CD4-positive, alpha-beta T cell (primary cell): ENCODE measurements at regions not wholly inside any gene's neighbourhood (a gene's known extent, or its start where the extent isn't known, plus 50 kb on each side); places are given as distances from the start of the nearest gene placed in this dataset.

Experiments
- ATAC-seq: fragments of 200-7000 bp; cut with Tn5 transposase; one replicate; pipeline ENCODE4 v1.10.0; 2022; ENCODE audit warnings: mild to moderate bottlenecking; ENCODE audit not compliant: poor library complexity
- CTCF ChIA-PET: fragments of 350-600 bp; sonication (Branson Sonifier 250); formaldehyde crosslinking; loops from one replicate; lab custom pipeline; 2021; ENCODE audit warnings: antibody characterized with exemption, inconsistent platforms; lab: Charles Lee
- POLR2A ChIA-PET: fragments of 350-600 bp; sonication (Branson Sonifier 250); formaldehyde crosslinking; loops from one replicate; lab custom pipeline; 2021; ENCODE audit warnings: antibody characterized with exemption, inconsistent platforms; lab: Charles Lee
- DNase-seq, 14 experiments: peaks; one replicate each; pipeline ENCODE4 v3.0.0-alpha.2; 2013 to 2020; ENCODE audit warnings: mixed read lengths in 2 of 14
- H3K27ac ChIP-seq, 2 donors: one replicate each; pipeline versions ENCODE4 v1.5.1 to v1.7.0; 2013; ENCODE audit warnings: low read length in 2 of 2, low read depth in 1 of 2, mild to moderate bottlenecking in 1 of 2
- H3K27me3 ChIP-seq, 2 experiments: 1 replicate in 1 of 2; 2 replicates in 1 of 2; pipeline versions ENCODE4 v1.6.1 to v1.7.0; 2013; ENCODE audit warnings: low read length in 2 of 2, control low read depth in 1 of 2, mild to moderate bottlenecking in 1 of 2, moderate library complexity in 1 of 2; ENCODE audit not compliant: insufficient read depth in 2 of 2, control insufficient read depth in 1 of 2
- H3K36me3 ChIP-seq: one replicate; pipeline ENCODE4 v1.6.1; 2013; ENCODE audit warnings: low read length, control low read depth; ENCODE audit not compliant: insufficient read depth
- H3K4me1 ChIP-seq: one replicate; pipeline ENCODE4 v1.6.1; 2013; ENCODE audit warnings: low read length, control low read depth; ENCODE audit not compliant: insufficient read depth
- H3K4me3 ChIP-seq: one replicate; pipeline ENCODE4 v1.5.1; 2013; ENCODE audit warnings: mild to moderate bottlenecking, low read length, moderate library complexity
- H3K9me3 ChIP-seq, 2 experiments: 1 replicate in 1 of 2; 2 replicates in 1 of 2; pipeline versions ENCODE4 v1.6.1 to v1.7.0; 2013; ENCODE audit warnings: low read length in 2 of 2, mild to moderate bottlenecking in 2 of 2, control low read depth in 1 of 2, moderate library complexity in 1 of 2; ENCODE audit not compliant: control insufficient read depth in 1 of 2, insufficient read depth in 1 of 2
- H3K27ac Mint-ChIP-seq: one replicate; pipeline ENCODE4 v1.8.0; 2020; ENCODE audit warnings: mixed read lengths
- H3K27me3 Mint-ChIP-seq: one replicate; pipeline ENCODE4 v1.8.0; 2021; ENCODE audit warnings: mixed read lengths
- H3K36me3 Mint-ChIP-seq: one replicate; pipeline ENCODE4 v1.8.0; 2021; ENCODE audit warnings: low read depth, mixed read lengths
- H3K4me1 Mint-ChIP-seq: one replicate; pipeline ENCODE4 v1.8.0; 2021; ENCODE audit warnings: low read depth, mixed read lengths
- H3K4me3 Mint-ChIP-seq: one replicate; pipeline ENCODE4 v1.8.0; 2020; ENCODE audit warnings: mild to moderate bottlenecking, mixed read lengths
- H3K9me3 Mint-ChIP-seq: one replicate; pipeline ENCODE4 v1.8.0; 2020; ENCODE audit warnings: mixed read lengths
- intact Hi-C, 2 experiments: fragments of 100-400 bp; cut with DNase I in 1 of 2; cut with micrococcal nuclease in 1 of 2; formaldehyde crosslinking; loops; one replicate each; pipeline versions ENCODE4 v1.15.1 to v1.9.0; 2023 to 2025; cut with DNase I, micrococcal nuclease
- TF ChIP-seq, protein P1 (sequence below): fragments of 200-600 bp; IDR thresholded peaks from one replicate; pipeline ENCODE4 v1.8.0; 2022; ENCODE audit warnings: antibody characterized with exemption, mild to moderate bottlenecking

DNA sequence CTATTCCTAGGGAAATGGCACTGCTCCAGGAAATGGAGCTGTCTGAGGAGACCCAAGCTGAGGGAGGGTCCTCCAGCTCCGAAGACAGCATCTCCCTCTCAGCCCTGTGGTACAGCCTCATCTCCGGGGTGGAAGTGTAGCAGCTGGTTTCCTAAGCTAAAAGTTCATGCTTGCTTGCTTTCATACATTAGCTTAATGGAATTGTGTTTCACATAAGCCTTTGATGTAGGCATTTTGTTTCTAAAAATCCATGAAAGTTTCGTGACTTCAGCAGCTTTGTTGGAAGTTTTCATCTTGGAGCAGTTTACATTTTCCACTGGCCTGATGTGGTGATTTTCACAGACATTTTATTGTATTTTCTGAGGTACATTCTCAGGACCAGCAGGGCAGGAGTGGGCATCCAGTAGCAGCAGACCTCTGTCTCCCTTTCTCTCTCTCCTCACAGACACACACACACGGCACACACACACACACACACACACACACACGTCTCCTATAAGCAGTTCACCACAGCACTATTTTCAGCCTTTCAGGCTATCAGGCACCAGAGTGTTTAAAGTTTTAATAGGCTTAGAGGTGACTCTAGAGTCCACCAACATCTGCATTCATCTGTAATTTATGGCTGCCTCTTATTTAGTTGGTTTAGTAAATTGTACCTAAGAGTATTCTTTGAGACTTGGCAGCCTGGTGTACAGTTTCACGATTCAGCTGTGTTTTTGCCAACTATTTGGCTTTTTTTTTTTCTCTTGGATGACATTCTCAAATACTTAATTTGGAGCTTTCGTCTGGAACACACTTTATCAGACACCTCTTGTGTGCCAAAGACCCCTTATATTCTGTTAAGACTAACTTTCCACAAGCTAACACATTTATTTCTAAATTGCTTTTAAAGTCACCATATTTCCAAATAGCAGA is 225.8 kb upstream of the SFRP2 start:
- ATAC-seq (no peak), DNase-seq (no peak)
- intact Hi-C loops, result loop anchor here in 1 of 2 experiments (5.0 kb wide), 1 partner anchor 227 kb away; the partner anchor contains the start of gene SFRP2
- H3K9me3 Mint-ChIP-seq, result no peaks in the 10 kb centered on the region
- Histone ChIP-seq H3K4me3 (no peak overlapping the region), H3K36me3 (no peaks in the 10 kb centered on the region), H3K9me3 (peaks cover 0 to 9% of the 10 kb centered on the region in 2 experiments), H3K27me3 (no peaks in the 10 kb centered on the region), H3K4me1 (no peaks in the 10 kb centered on the region), H3K27ac (no peak overlapping the region)
- no peak overlapping the region for H3K27ac Mint-ChIP-seq
- no peak overlapping the region for H3K4me3 Mint-ChIP-seq
- no peaks in the 10 kb centered on the region for H3K4me1 Mint-ChIP-seq
- CTCF ChIA-PET, result no interaction called here
- peaks cover 7% of the 10 kb centered on the region for H3K27me3 Mint-ChIP-seq
- POLR2A ChIA-PET, result no interaction called here
- no peaks in the 10 kb centered on the region for H3K36me3 Mint-ChIP-seq
- TF ChIP-seq, protein P1, sequence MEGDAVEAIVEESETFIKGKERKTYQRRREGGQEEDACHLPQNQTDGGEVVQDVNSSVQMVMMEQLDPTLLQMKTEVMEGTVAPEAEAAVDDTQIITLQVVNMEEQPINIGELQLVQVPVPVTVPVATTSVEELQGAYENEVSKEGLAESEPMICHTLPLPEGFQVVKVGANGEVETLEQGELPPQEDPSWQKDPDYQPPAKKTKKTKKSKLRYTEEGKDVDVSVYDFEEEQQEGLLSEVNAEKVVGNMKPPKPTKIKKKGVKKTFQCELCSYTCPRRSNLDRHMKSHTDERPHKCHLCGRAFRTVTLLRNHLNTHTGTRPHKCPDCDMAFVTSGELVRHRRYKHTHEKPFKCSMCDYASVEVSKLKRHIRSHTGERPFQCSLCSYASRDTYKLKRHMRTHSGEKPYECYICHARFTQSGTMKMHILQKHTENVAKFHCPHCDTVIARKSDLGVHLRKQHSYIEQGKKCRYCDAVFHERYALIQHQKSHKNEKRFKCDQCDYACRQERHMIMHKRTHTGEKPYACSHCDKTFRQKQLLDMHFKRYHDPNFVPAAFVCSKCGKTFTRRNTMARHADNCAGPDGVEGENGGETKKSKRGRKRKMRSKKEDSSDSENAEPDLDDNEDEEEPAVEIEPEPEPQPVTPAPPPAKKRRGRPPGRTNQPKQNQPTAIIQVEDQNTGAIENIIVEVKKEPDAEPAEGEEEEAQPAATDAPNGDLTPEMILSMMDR, result no peak

DNA sequence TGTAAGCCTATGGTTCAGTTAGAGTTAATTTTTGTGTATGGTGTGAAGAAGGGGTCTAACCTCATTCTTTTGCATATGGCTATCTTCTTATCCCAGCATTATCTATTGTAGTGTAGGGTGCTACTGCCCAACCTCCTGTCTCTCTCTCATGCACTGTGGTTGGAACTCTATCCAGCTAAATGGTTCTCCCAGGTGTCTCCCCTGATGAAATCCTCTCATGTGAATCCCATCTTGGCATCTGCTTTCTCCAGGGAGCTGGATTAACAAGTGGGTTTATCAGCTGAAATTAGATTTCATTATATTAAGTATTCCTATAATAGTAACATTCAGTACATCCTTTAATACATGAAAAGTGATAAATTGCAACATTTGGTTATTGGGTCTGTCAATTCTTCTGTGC is 224.7 kb upstream of the SFRP2 start:
- no peaks in the 10 kb centered on the region for H3K4me1 ChIP-seq
- no peaks in the 10 kb centered on the region for H3K4me1 Mint-ChIP-seq
- intact Hi-C loops, result no loop called here

DNA sequence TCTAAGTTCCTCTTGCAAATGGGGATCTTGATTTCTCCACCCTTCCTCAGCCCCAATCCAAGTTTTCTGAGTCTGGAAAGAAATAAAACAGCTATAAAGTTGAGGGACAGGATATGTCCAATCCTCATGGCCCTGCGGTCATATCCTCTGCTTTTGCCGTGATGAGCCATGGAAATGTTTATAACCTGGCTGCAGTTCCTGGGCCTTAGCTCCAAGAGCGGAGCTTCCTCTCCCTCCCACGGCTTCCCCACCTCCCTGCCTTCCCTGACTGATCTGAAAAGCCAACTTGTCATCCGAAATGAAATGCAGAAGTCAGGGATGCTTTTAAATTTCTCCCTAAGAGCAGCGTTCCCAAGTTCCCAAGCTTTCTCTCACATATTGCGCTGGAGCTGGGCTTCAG is 221.5 kb upstream of the SFRP2 start:
- CTCF ChIA-PET, result no interaction called here
- Mint-ChIP-seq H3K9me3 (no peaks in the 10 kb centered on the region), H3K4me1 (no peaks in the 10 kb centered on the region), H3K27ac (no peak overlapping the region), H3K27me3 (no peaks in the 10 kb centered on the region), H3K4me3 (no peak overlapping the region), H3K36me3 (no peaks in the 10 kb centered on the region)
- POLR2A ChIA-PET, result no interaction called here
- H3K4me3 ChIP-seq, result no peak overlapping the region
- H3K4me1 ChIP-seq, result no peaks in the 10 kb centered on the region
- intact Hi-C loops, result no loop called here
- DNase-seq (no peak), ATAC-seq (no peak)
- peaks cover 0 to 9% of the 10 kb centered on the region in 2 experiments for H3K9me3 ChIP-seq
- H3K27ac ChIP-seq, result no peak overlapping the region
- TF ChIP-seq, protein P1, result no peak
- no peaks in the 10 kb centered on the region for H3K27me3 ChIP-seq
- H3K36me3 ChIP-seq, result no peaks in the 10 kb centered on the region

More for the DNA sequence above, 224.7 kb upstream of the SFRP2 start:
- peaks cover 0 to 9% of the 10 kb centered on the region in 2 experiments for H3K9me3 ChIP-seq
- DNase-seq (no peak), ATAC-seq (no peak)
- TF ChIP-seq, protein P1, result no peak
- no peaks in the 10 kb centered on the region for H3K36me3 ChIP-seq
- H3K4me3 ChIP-seq, result no peak overlapping the region
- H3K9me3 Mint-ChIP-seq, result no peaks in the 10 kb centered on the region
- peaks cover 7% of the 10 kb centered on the region for H3K27me3 Mint-ChIP-seq
- H3K27ac ChIP-seq, result no peak overlapping the region
- no peak overlapping the region for H3K27ac Mint-ChIP-seq
- no peak overlapping the region for H3K4me3 Mint-ChIP-seq
- ChIA-PET CTCF (no interaction called here), POLR2A (no interaction called here)
- H3K27me3 ChIP-seq, result no peaks in the 10 kb centered on the region
- no peaks in the 10 kb centered on the region for H3K36me3 Mint-ChIP-seq
